ENCODE measurements at regions not wholly inside any gene's neighbourhood (a gene's known extent, or its start where the extent isn't known, plus 50 kb on each side); places are given as distances from the start of the nearest gene placed in this dataset.
"Not testable (repeated sequence)": the region's sequence is repeated elsewhere in the genome, so short reads cannot be mapped to it uniquely, and the experiment has no call there.

GRCh38 chrX:142503967-142504643 is 299.0 kb upstream of the MAGEC2 start:
- H3K4me3 ChIP-seq (ENCODE audit: low read depth, low read length): no peak overlapping the region

GRCh38 chrX:142502441-142502840 is 297.4 kb upstream of the MAGEC2 start:
- TF ChIP-seq CTCF (IDR thresholded peaks at IDR 0.05; ENCODE audit: borderline replicate concordance, insufficient read depth, low read depth, low read length): no peak
- H3K4me3 ChIP-seq (ENCODE audit: low read depth, low read length): no peak overlapping the region

More at GRCh38 chrX:142503967-142504643, 299.0 kb upstream of the MAGEC2 start:
- no peak for TF ChIP-seq CTCF (IDR thresholded peaks at IDR 0.05; ENCODE audit: borderline replicate concordance, insufficient read depth, low read depth, low read length)

- no peak overlapping the region for H3K4me3 ChIP-seq (ENCODE audit: low read depth, low read length)
- no peak for TF ChIP-seq CTCF (IDR thresholded peaks at IDR 0.05; ENCODE audit: borderline replicate concordance, insufficient read depth, low read depth, low read length)
Observed at GRCh38 chrX:142499992-142500391, 294.9 kb upstream of the MAGEC2 start.

GRCh38 chrX:142483965-142484364 is 278.9 kb upstream of the MAGEC2 start:
- H3K4me3 ChIP-seq (ENCODE audit: low read depth, low read length): no peak overlapping the region
- no peak for TF ChIP-seq CTCF (IDR thresholded peaks at IDR 0.05; ENCODE audit: borderline replicate concordance, insufficient read depth, low read depth, low read length)

GRCh38 chrX:142446349-142446748 is 241.3 kb upstream of the MAGEC2 start:
- no peak overlapping the region for H3K4me3 ChIP-seq (ENCODE audit: low read depth, low read length)
- TF ChIP-seq CTCF (IDR thresholded peaks at IDR 0.05; ENCODE audit: borderline replicate concordance, insufficient read depth, low read depth, low read length): no peak

- H3K4me3 ChIP-seq (ENCODE audit: low read depth, low read length): no peak overlapping the region
- TF ChIP-seq CTCF (IDR thresholded peaks at IDR 0.05; ENCODE audit: borderline replicate concordance, insufficient read depth, low read depth, low read length): no peak
Observed at GRCh38 chrX:142428916-142429315, 223.8 kb upstream of the MAGEC2 start.

- not testable (repeated sequence) for H3K4me3 ChIP-seq (ENCODE audit: low read depth, low read length)
Observed at GRCh38 chrX:142390998-142391397, 185.9 kb upstream of the MAGEC2 start.
